GM23338 (cell line): ENCODE measurements at regions not wholly inside any gene's neighbourhood (a gene's known extent, or its start where the extent isn't known, plus 50 kb on each side); places are given as distances from the start of the nearest gene placed in this dataset.

Experiments
- ATAC-seq: fragments of 200-7000 bp; cut with Tn5 transposase; 3 replicates; pipeline ENCODE4 v1.9.1; 2020
- DNase-seq: peaks from one replicate; pipeline ENCODE4 v3.0.0-alpha.2; 2015; ENCODE audit warnings: low spot score
- H2AFZ ChIP-seq: fragments of 200-600 bp; sonication (generic); 2 replicates; pipeline ENCODE4 v1.8.0; 2016; ENCODE audit warnings: antibody characterized with exemption, mild to moderate bottlenecking, moderate library complexity
- H3F3A ChIP-seq: fragments of 200-600 bp; sonication (generic); replicated peaks from 2 replicates; pipeline ENCODE4 v1.8.0; 2017; ENCODE audit warnings: antibody characterized with exemption, mixed run types, low read depth
- H3K27ac ChIP-seq: fragments of 200-600 bp; sonication (generic); 2 replicates; pipeline ENCODE4 v1.6.1; 2016; ENCODE audit warnings: low read depth
- H3K27me3 ChIP-seq: fragments of 200-600 bp; sonication (generic); 2 replicates; pipeline ENCODE4 v1.8.0; 2016; ENCODE audit warnings: mild to moderate bottlenecking, mixed run types, moderate library complexity; ENCODE audit not compliant: insufficient read depth
- H3K36me3 ChIP-seq: fragments of 200-600 bp; sonication (generic); 2 replicates; pipeline ENCODE4 v1.8.0; 2016; ENCODE audit warnings: mild to moderate bottlenecking; ENCODE audit not compliant: insufficient read depth
- H3K4me1 ChIP-seq: fragments of 200-600 bp; sonication (generic); 2 replicates; pipeline ENCODE4 v1.8.0; 2016; ENCODE audit warnings: mild to moderate bottlenecking, moderate library complexity; ENCODE audit not compliant: insufficient read depth
- H3K4me2 ChIP-seq: fragments of 200-600 bp; sonication (generic); 2 replicates; pipeline ENCODE4 v1.7.1; 2017; ENCODE audit warnings: mixed run types
- H3K4me3 ChIP-seq: fragments of 200-600 bp; sonication (generic); 2 replicates; pipeline ENCODE4 v1.6.1; 2016; ENCODE audit warnings: mixed run types
- H3K79me2 ChIP-seq: fragments of 200-600 bp; sonication (generic); replicated peaks from 2 replicates; pipeline ENCODE4 v1.8.0; 2017; ENCODE audit warnings: mild to moderate bottlenecking; ENCODE audit not compliant: insufficient read depth
- H3K9me2 ChIP-seq: fragments of 200-600 bp; sonication (generic); 2 replicates; pipeline ENCODE4 v1.8.0; 2017; ENCODE audit not compliant: insufficient read depth
- H4K20me1 ChIP-seq: fragments of 200-600 bp; sonication (generic); replicated peaks from 2 replicates; pipeline ENCODE4 v1.8.0; 2017; ENCODE audit warnings: mild to moderate bottlenecking; ENCODE audit not compliant: insufficient read depth
- H3K27ac Mint-ChIP-seq: 2 replicates; pipeline ENCODE4 v1.8.0; 2020; ENCODE audit warnings: inconsistent platforms, mild to moderate bottlenecking, moderate library complexity, mixed read lengths
- H3K27me3 Mint-ChIP-seq: 3 replicates; pipeline ENCODE4 v1.8.0; 2022; ENCODE audit warnings: low read depth, mild to moderate bottlenecking, moderate library complexity, mixed read lengths, inconsistent platforms; ENCODE audit not compliant: insufficient read depth, poor library complexity
- H3K36me3 Mint-ChIP-seq: 3 replicates; pipeline ENCODE4 v1.8.0; 2021; ENCODE audit warnings: low read depth, mild to moderate bottlenecking, inconsistent platforms, moderate library complexity, mixed read lengths
- H3K4me1 Mint-ChIP-seq: 3 replicates; pipeline ENCODE4 v1.8.0; 2020; ENCODE audit warnings: mild to moderate bottlenecking, inconsistent platforms, mixed read lengths
- H3K4me3 Mint-ChIP-seq: 3 replicates; pipeline ENCODE4 v1.8.0; 2021; ENCODE audit warnings: moderate library complexity, mild to moderate bottlenecking, inconsistent platforms, mixed read lengths
- H3K9me3 Mint-ChIP-seq: 3 replicates; pipeline ENCODE4 v1.8.0; 2020; ENCODE audit warnings: moderate library complexity, mild to moderate bottlenecking, inconsistent platforms, mixed read lengths
- CREB1 ChIP-seq: fragments of 250-450 bp; sonication (Bioruptor Pico); IDR thresholded peaks from 2 replicates; pipeline ENCODE4 v1.5.0; 2020; ENCODE audit warnings: low read depth, mild to moderate bottlenecking, moderate library complexity
- CTCF ChIP-seq, 2 experiments: fragments of 200-600 bp in 1 of 2; sonication (generic) in 1 of 2; conservative IDR thresholded peaks; 2 replicates each; pipeline versions ENCODE4 v1.5.1 to v1.6.1; 2016 to 2017; ENCODE audit warnings: antibody characterized with exemption in 2 of 2, low read depth in 2 of 2, mild to moderate bottlenecking in 2 of 2, moderate library complexity in 1 of 2
- EZH2 ChIP-seq: fragments of 200-600 bp; sonication (generic); IDR thresholded peaks from one replicate; pipeline ENCODE4 v1.8.0; 2017; ENCODE audit warnings: antibody characterized with exemption, mild to moderate bottlenecking, low read depth; ENCODE audit not compliant: unreplicated experiment
- EZH2phosphoT487 ChIP-seq: fragments of 200-600 bp; sonication (generic); IDR thresholded peaks from one replicate; pipeline ENCODE4 v1.8.1; 2018; ENCODE audit warnings: antibody characterized with exemption; ENCODE audit not compliant: unreplicated experiment
- JUNB ChIP-seq: IDR thresholded peaks from one replicate; pipeline ENCODE4 v1.6.1; 2016; ENCODE audit warnings: antibody characterized with exemption; ENCODE audit not compliant: unreplicated experiment
- POLR2AphosphoS5 ChIP-seq: IDR thresholded peaks from 2 replicates; pipeline ENCODE4 v1.6.1; 2016; ENCODE audit warnings: antibody characterized with exemption, low read depth
- REST ChIP-seq: IDR thresholded peaks from one replicate; pipeline ENCODE4 v1.6.1; 2018; ENCODE audit warnings: antibody characterized with exemption; ENCODE audit not compliant: unreplicated experiment
- STAT1 ChIP-seq: IDR thresholded peaks from one replicate; pipeline ENCODE4 v1.6.1; 2016; ENCODE audit warnings: antibody characterized with exemption; ENCODE audit not compliant: unreplicated experiment
- ZNF114 ChIP-seq: fragments of 250-450 bp; sonication (Bioruptor Pico); IDR thresholded peaks from 2 replicates; pipeline ENCODE4 v1.5.0; 2020; ENCODE audit warnings: mild to moderate bottlenecking, moderate library complexity

DNA sequence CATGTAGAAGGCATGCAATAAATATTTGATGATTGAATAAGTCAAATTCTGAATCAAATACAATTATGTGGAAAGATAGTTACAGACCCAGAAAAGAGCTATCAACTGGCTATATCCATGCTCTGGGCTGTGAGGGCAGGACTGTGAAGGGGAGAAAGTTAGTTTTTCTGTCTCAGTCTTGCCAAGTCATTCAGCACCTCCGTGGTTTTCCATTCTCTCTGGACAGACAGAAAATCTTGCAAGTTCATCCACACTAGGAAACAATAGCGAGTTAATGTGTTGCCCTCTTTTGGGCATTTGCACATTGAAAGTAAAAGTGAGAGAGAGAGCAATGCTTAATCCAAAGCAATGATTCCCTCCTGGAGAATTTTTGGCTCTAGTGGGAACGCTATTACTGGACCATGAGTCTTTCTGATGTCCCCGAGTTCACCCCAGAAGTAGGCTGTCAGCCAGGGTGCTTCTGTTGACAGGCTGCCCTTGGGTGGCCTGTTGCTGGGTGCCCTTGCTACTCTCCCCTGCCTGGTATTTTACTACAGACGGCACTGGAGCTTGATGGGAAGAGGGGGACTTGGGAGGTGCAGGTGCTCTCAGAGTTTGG lies 238.3 kb downstream of the LOXHD1 start:
- no peak for ATAC-seq
- H3K27ac Mint-ChIP-seq = peak overlapping the region; percentile 84

GRCh38 chr18:46419391-46420141 lies 237.5 kb downstream of the LOXHD1 start:
- peaks cover 44% of the 10 kb centered on the region for H3K4me1 Mint-ChIP-seq
- Histone ChIP-seq H3K36me3 (no peaks in the 10 kb centered on the region), H3K79me2 (no peaks in the 10 kb centered on the region), H4K20me1 (no peaks in the 10 kb centered on the region), H3K4me3 (0 out of 2 replicates have a peak overlapping the region, but pooled peaks have one; percentile 26), H3K27ac (peak overlapping the region; percentile 78; the same call in 1 of the 2 replicates), H3K4me1 (peaks cover 23% of the 10 kb centered on the region), H3K9me2 (0 out of 2 replicates have a peak, but pooled peaks cover 2% of the 10 kb centered on the region), H3K27me3 (no peaks in the 10 kb centered on the region), H3K4me2 (peak overlapping the region; percentile 64), H2AFZ (0 out of 2 replicates have a peak overlapping the region, but pooled peaks have one; percentile 52), H3F3A (0 out of 2 replicates have a peak, but pooled peaks cover 2% of the 10 kb centered on the region)
- DNase-seq = peak; percentile 66
- ATAC-seq = peak; percentile 77
- no peaks in the 10 kb centered on the region for H3K9me3 Mint-ChIP-seq
- no peaks in the 10 kb centered on the region; the same call in 2 of the 3 replicates for H3K36me3 Mint-ChIP-seq
- peaks cover 13% of the 10 kb centered on the region for H3K27me3 Mint-ChIP-seq
- peak overlapping the region; percentile 84 for H3K27ac Mint-ChIP-seq
- H3K4me3 Mint-ChIP-seq = no peak overlapping the region; the same call in 2 of the 3 replicates
- TF ChIP-seq EZH2phosphoT487 (no peak), STAT1 (no peak), JUNB (no peak), CREB1 (CRISPR knock-in tag) (no peak), REST (no peak)

More for the DNA sequence above, 238.3 kb downstream of the LOXHD1 start:
- Histone ChIP-seq H3K36me3 (no peaks in the 10 kb centered on the region), H3K79me2 (no peaks in the 10 kb centered on the region), H2AFZ (0 out of 2 replicates have a peak overlapping the region, but pooled peaks have one; percentile 52), H3F3A (0 out of 2 replicates have a peak, but pooled peaks cover 2% of the 10 kb centered on the region), H3K4me1 (peaks cover 31% of the 10 kb centered on the region), H4K20me1 (no peaks in the 10 kb centered on the region), H3K4me2 (peak overlapping the region; percentile 64; the same call in 1 of the 2 replicates), H3K9me2 (0 out of 2 replicates have a peak, but pooled peaks cover 2% of the 10 kb centered on the region), H3K27ac (peak overlapping the region; percentile 78; the same call in 1 of the 2 replicates), H3K4me3 (no peak overlapping the region), H3K27me3 (no peaks in the 10 kb centered on the region)
- Mint-ChIP-seq H3K4me1 (peaks cover 44% of the 10 kb centered on the region), H3K9me3 (no peaks in the 10 kb centered on the region), H3K36me3 (no peaks in the 10 kb centered on the region; the same call in 2 of the 3 replicates), H3K27me3 (peaks cover 10% of the 10 kb centered on the region), H3K4me3 (no peak overlapping the region)
- TF ChIP-seq EZH2phosphoT487 (no peak), ZNF114 (CRISPR knock-in tag) (no peak), CREB1 (CRISPR knock-in tag) (no peak), EZH2 (no peak), CTCF (conservative IDR thresholded peaks at IDR 0.05; ENCODE audit: low read depth in 2 of 2) (no peak), POLR2AphosphoS5 (no peak)
- DNase-seq = no peak
